ENCODE measurements at regions not wholly inside any gene's neighbourhood (a gene's known extent, or its start where the extent isn't known, plus 50 kb on each side); places are given as distances from the start of the nearest gene placed in this dataset.

DNA sequence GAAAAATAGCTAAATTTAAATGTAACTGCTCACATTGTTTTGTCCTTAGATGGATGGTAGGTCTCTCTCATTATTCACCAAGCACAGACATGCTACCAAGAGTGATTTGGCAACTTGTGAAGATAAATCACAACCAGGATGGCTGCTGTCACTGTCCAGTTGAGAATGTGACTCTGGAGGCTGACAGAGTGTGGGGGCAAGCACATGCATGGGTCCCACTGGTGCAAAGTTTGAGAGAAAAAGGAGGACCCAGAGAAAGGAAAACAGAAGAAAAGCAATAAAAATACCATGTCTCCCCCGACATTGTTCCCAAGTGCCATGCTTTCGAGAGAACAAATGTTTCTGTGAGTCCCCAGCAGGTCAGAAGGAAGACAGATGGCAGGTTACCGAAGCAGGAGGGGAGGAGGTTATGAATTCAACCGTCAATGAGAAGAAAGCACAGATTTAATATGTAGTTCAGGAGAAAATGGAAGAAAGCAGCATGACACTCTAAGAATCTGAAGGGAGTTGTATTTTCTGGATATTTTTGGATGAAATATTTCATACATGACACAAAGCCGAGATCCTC is 73.0 kb upstream of the TSHZ2 start:
- Histone ChIP-seq H3K4me3 (ENCODE audit: low read length in 2 of 2) (no peak overlapping the region), H3K27me3 (ENCODE audit: insufficient read depth, low read length) (no peaks in the 10 kb centered on the region), H3K27ac (ENCODE audit: low read depth, low read length) (no peak overlapping the region), H3K4me1 (ENCODE audit: insufficient read depth, low read length) (no peaks in the 10 kb centered on the region), H3K9me3 (ENCODE audit: control insufficient read depth in 1 of 2, low read length in 2 of 2) (no peaks in the 10 kb centered on the region), H3K36me3 (ENCODE audit: insufficient read depth, low read length) (no peaks in the 10 kb centered on the region)
- Mint-ChIP-seq H3K36me3 (no peaks in the 10 kb centered on the region), H3K9me3 (peaks cover 0 to 6% (median 1%) of the 10 kb centered on the region in 8 donors), H3K27ac (no peak overlapping the region), H3K4me3 (no peak overlapping the region), H3K4me1 (peaks cover 0 to 5% (median 1%) of the 10 kb centered on the region in 4 donors), H3K27me3 (peaks cover 5 to 8% of the 10 kb centered on the region in 2 donors)
- CTCF ChIA-PET (ENCODE audit: partially characterized antibody) = no interaction called here
- intact Hi-C loops (cut with micrococcal nuclease) = no loop called here
- DNase-seq = no peak
- POLR2A ChIA-PET (ENCODE audit: partially characterized antibody) = no interaction called here

- Histone ChIP-seq H3K4me1 (ENCODE audit: insufficient read depth, low read length) (no peaks in the 10 kb centered on the region), H3K9me3 (ENCODE audit: control insufficient read depth in 1 of 2, low read length in 2 of 2) (no peaks in the 10 kb centered on the region), H3K27me3 (ENCODE audit: insufficient read depth, low read length) (peaks cover 3% of the 10 kb centered on the region), H3K36me3 (ENCODE audit: insufficient read depth, low read length) (no peaks in the 10 kb centered on the region), H3K4me3 (ENCODE audit: low read length in 2 of 2) (no peak overlapping the region), H3K27ac (ENCODE audit: low read depth, low read length) (no peak overlapping the region)
- Mint-ChIP-seq H3K27ac (no peak overlapping the region), H3K4me3 (peak overlapping the region in 1 of 8 donors; percentile 16), H3K36me3 (no peaks in the 10 kb centered on the region), H3K9me3 (peaks cover 0 to 6% (median 1%) of the 10 kb centered on the region in 8 donors), H3K4me1 (peaks cover 0 to 5% (median 1%) of the 10 kb centered on the region in 4 donors), H3K27me3 (peaks cover 5% of the 10 kb centered on the region in 2 donors)
- ChIA-PET POLR2A (ENCODE audit: partially characterized antibody) (no interaction called here), CTCF (ENCODE audit: partially characterized antibody) (no interaction called here)
- intact Hi-C loops (cut with micrococcal nuclease) = no loop called here
- DNase-seq = peak in 1 of 5 donors; percentile 0
These were observed 75.8 kb upstream of the TSHZ2 start for GRCh38 chr20:52896348-52896747.

DNA sequence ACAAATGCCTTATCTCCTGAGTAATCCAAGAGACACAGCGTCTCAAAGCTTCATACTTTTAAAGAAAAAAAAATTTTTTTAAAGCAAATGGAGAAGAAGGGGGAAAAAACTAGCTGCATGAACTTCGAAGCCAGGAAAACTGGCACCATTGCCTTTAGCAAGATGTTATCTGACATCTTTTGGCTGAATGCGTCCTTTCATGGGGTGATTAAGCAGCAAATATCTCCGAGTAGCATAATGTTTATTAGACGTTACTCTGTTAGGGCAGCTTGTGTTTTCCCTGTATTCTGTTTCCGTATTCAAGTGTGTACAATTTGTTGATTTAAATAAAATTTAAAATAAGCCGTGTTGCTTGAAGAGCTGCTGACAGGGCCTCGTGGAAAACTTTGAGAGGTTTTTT is 76.5 kb upstream of the TSHZ2 start:
- no peak overlapping the region for H3K4me3 ChIP-seq (ENCODE audit: low read length in 2 of 2)
- peaks cover 0 to 6% (median 2%) of the 10 kb centered on the region in 8 donors for H3K9me3 Mint-ChIP-seq
- H3K9me3 ChIP-seq (ENCODE audit: control insufficient read depth in 1 of 2, low read length in 2 of 2) = no peaks in the 10 kb centered on the region
- H3K27ac Mint-ChIP-seq = no peak overlapping the region
- H3K4me1 Mint-ChIP-seq = peaks cover 0 to 5% (median 1%) of the 10 kb centered on the region in 4 donors
- H3K36me3 Mint-ChIP-seq = no peaks in the 10 kb centered on the region
- H3K36me3 ChIP-seq (ENCODE audit: insufficient read depth, low read length) = no peaks in the 10 kb centered on the region
- ChIA-PET POLR2A (ENCODE audit: partially characterized antibody) (no interaction called here), CTCF (ENCODE audit: partially characterized antibody) (interaction anchor here (1.1 kb wide), 1 partner anchor 11 kb away, joined by 3 read pairs; no protein-coding TSS in a partner anchor)
- no peaks in the 10 kb centered on the region for H3K4me1 ChIP-seq (ENCODE audit: insufficient read depth, low read length)
- no peak overlapping the region for H3K27ac ChIP-seq (ENCODE audit: low read depth, low read length)
- intact Hi-C loops (cut with micrococcal nuclease) = no loop called here
- H3K27me3 ChIP-seq (ENCODE audit: insufficient read depth, low read length) = peaks cover 3% of the 10 kb centered on the region
- peaks cover 5% of the 10 kb centered on the region in 2 donors for H3K27me3 Mint-ChIP-seq
- H3K4me3 Mint-ChIP-seq = no peak overlapping the region
- DNase-seq = no peak

DNA sequence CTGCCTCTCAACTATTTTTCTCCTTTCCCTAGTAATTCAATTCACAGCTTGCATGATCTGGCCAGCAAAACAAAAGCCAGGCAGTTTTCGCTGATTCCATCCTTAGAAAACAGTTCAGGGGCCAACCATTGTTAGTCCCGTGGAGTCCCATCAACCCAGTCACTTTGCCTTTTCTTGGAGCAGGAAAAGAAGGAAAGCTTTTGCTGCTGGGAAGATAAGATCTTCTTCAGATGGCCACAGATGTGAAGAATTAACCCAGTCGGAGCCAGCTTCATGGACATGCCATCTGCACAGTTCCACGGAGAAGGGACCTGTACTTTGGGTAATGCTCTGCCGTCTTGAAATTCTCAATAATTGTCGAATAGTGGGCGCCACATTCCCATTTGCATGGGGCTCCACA is 76.9 kb upstream of the TSHZ2 start:
- no peaks in the 10 kb centered on the region for H3K36me3 ChIP-seq (ENCODE audit: insufficient read depth, low read length)
- no peaks in the 10 kb centered on the region for H3K4me1 ChIP-seq (ENCODE audit: insufficient read depth, low read length)
- no peaks in the 10 kb centered on the region for H3K9me3 ChIP-seq (ENCODE audit: control insufficient read depth in 1 of 2, low read length in 2 of 2)
- no peak overlapping the region for H3K27ac Mint-ChIP-seq
- H3K27me3 ChIP-seq (ENCODE audit: insufficient read depth, low read length) = peaks cover 3% of the 10 kb centered on the region
- no peaks in the 10 kb centered on the region for H3K36me3 Mint-ChIP-seq
- DNase-seq = no peak
- peaks cover 5% of the 10 kb centered on the region in 2 donors for H3K27me3 Mint-ChIP-seq
- H3K4me1 Mint-ChIP-seq = peaks cover 0 to 5% (median 1%) of the 10 kb centered on the region in 4 donors
- intact Hi-C loops (cut with micrococcal nuclease) = no loop called here
- ChIA-PET POLR2A (ENCODE audit: partially characterized antibody) (no interaction called here), CTCF (ENCODE audit: partially characterized antibody) (interaction anchor here (1.1 kb wide), 1 partner anchor 11 kb away, joined by 3 read pairs; no protein-coding TSS in a partner anchor)
- H3K4me3 Mint-ChIP-seq = no peak overlapping the region
- no peak overlapping the region for H3K27ac ChIP-seq (ENCODE audit: low read depth, low read length)
- H3K9me3 Mint-ChIP-seq = peaks cover 0 to 6% (median 2%) of the 10 kb centered on the region in 8 donors
- no peak overlapping the region for H3K4me3 ChIP-seq (ENCODE audit: low read length in 2 of 2)

GRCh38 chr20:52893498-52893897 is 78.7 kb upstream of the TSHZ2 start:
- intact Hi-C loops (cut with micrococcal nuclease) = no loop called here
- peaks cover 1 to 7% of the 10 kb centered on the region in 2 donors for H3K27me3 Mint-ChIP-seq
- no peaks in the 10 kb centered on the region for H3K36me3 Mint-ChIP-seq
- H3K27ac ChIP-seq (ENCODE audit: low read depth, low read length) = no peak overlapping the region
- CTCF ChIA-PET (ENCODE audit: partially characterized antibody) = no interaction called here
- H3K9me3 Mint-ChIP-seq = peaks cover 0 to 6% (median 2%) of the 10 kb centered on the region in 8 donors
- POLR2A ChIA-PET (ENCODE audit: partially characterized antibody) = no interaction called here
- no peaks in the 10 kb centered on the region for H3K36me3 ChIP-seq (ENCODE audit: insufficient read depth, low read length)
- H3K27me3 ChIP-seq (ENCODE audit: insufficient read depth, low read length) = peaks cover 3% of the 10 kb centered on the region
- no peaks in the 10 kb centered on the region for H3K9me3 ChIP-seq (ENCODE audit: control insufficient read depth in 1 of 2, low read length in 2 of 2)
- H3K4me1 ChIP-seq (ENCODE audit: insufficient read depth, low read length) = no peaks in the 10 kb centered on the region
- no peak overlapping the region for H3K4me3 ChIP-seq (ENCODE audit: low read length in 2 of 2)
- H3K4me3 Mint-ChIP-seq = no peak overlapping the region
- peaks cover 0 to 5% (median 1%) of the 10 kb centered on the region in 4 donors for H3K4me1 Mint-ChIP-seq
- no peak overlapping the region for H3K27ac Mint-ChIP-seq
- DNase-seq = no peak

- Mint-ChIP-seq H3K27ac (no peak overlapping the region), H3K4me3 (no peak overlapping the region), H3K9me3 (peaks cover 0 to 6% (median 2%) of the 10 kb centered on the region in 8 donors), H3K36me3 (no peaks in the 10 kb centered on the region), H3K27me3 (peaks cover 2 to 10% of the 10 kb centered on the region in 2 donors), H3K4me1 (peaks cover 0 to 5% (median 1%) of the 10 kb centered on the region in 4 donors)
- CTCF ChIA-PET (ENCODE audit: partially characterized antibody) = no interaction called here
- intact Hi-C loops (cut with micrococcal nuclease) = no loop called here
- no peaks in the 10 kb centered on the region for H3K9me3 ChIP-seq (ENCODE audit: control insufficient read depth in 1 of 2, low read length in 2 of 2)
- POLR2A ChIA-PET (ENCODE audit: partially characterized antibody) = no interaction called here
- no peak overlapping the region for H3K4me3 ChIP-seq (ENCODE audit: low read length in 2 of 2)
- no peak for DNase-seq
- no peaks in the 10 kb centered on the region for H3K36me3 ChIP-seq (ENCODE audit: insufficient read depth, low read length)
- no peak overlapping the region for H3K27ac ChIP-seq (ENCODE audit: low read depth, low read length)
- no peaks in the 10 kb centered on the region for H3K4me1 ChIP-seq (ENCODE audit: insufficient read depth, low read length)
- H3K27me3 ChIP-seq (ENCODE audit: insufficient read depth, low read length) = peaks cover 3% of the 10 kb centered on the region
These were observed 80.1 kb upstream of the TSHZ2 start for GRCh38 chr20:52892023-52892422.

DNA sequence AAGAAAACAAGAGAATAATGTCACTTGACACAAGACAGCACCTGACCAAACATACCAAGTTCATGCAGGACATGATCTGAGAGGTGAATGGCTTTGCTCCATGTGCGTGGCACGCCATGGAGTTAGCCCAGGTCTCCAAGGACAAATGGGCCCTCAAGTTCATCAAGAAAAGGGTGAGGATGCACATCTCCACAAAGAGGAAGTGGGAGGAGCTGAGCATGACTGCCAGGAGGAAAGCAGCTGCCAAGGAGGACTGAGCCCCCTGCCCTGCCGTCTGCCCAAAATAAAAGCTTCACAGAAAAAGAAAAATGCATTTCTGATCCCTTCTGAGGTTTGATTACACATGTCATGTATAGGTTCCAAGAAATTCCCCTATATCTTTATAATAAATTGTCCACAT is 82.0 kb upstream of the TSHZ2 start:
- POLR2A ChIA-PET (ENCODE audit: partially characterized antibody) = no interaction called here
- intact Hi-C loops (cut with micrococcal nuclease) = no loop called here
- Mint-ChIP-seq H3K4me1 (no peaks in the 10 kb centered on the region), H3K4me3 (no peak overlapping the region), H3K27me3 (peaks cover 7 to 11% of the 10 kb centered on the region in 2 donors), H3K27ac (no peak overlapping the region), H3K36me3 (no peaks in the 10 kb centered on the region), H3K9me3 (peaks cover 0 to 5% (median 0%) of the 10 kb centered on the region in 8 donors)
- H3K4me1 ChIP-seq (ENCODE audit: insufficient read depth, low read length) = no peaks in the 10 kb centered on the region
- no peak for DNase-seq
- no peaks in the 10 kb centered on the region for H3K36me3 ChIP-seq (ENCODE audit: insufficient read depth, low read length)
- H3K27me3 ChIP-seq (ENCODE audit: insufficient read depth, low read length) = peaks cover 3% of the 10 kb centered on the region
- CTCF ChIA-PET (ENCODE audit: partially characterized antibody) = no interaction called here
- no peak overlapping the region for H3K27ac ChIP-seq (ENCODE audit: low read depth, low read length)
- H3K9me3 ChIP-seq (ENCODE audit: control insufficient read depth in 1 of 2, low read length in 2 of 2) = no peaks in the 10 kb centered on the region
- H3K4me3 ChIP-seq (ENCODE audit: low read length in 2 of 2) = no peak overlapping the region
